Calu3 (cell line): ENCODE measurements at regions not wholly inside any gene's neighbourhood (a gene's known extent, or its start where the extent isn't known, plus 50 kb on each side); places are given as distances from the start of the nearest gene placed in this dataset.

Experiments
- BruUV-seq: library from RNA; stranded (reverse); fragments of 400-500 nt; replicated peaks from 2 replicates; lab custom pipeline; 2021; lab: Mats Ljungman, UMichigan
- CTCF ChIA-PET: fragments of 300-600 bp; sonication (Branson Sonifier 250); formaldehyde crosslinking; loops from one replicate; lab custom pipeline; 2022; ENCODE audit warnings: antibody characterized with exemption; lab: Charles Lee
- DNase-seq: peaks from one replicate; pipeline ENCODE4 v3.0.0; 2022
- H3K27ac Mint-ChIP-seq: one replicate; pipeline ENCODE4 v1.8.0; 2022; ENCODE audit warnings: mixed read lengths; ENCODE audit not compliant: unreplicated experiment
- H3K27me3 Mint-ChIP-seq: one replicate; pipeline ENCODE4 v1.8.0; 2022; ENCODE audit warnings: mixed read lengths; ENCODE audit not compliant: unreplicated experiment
- H3K36me3 Mint-ChIP-seq: one replicate; pipeline ENCODE4 v1.8.0; 2022; ENCODE audit warnings: mild to moderate bottlenecking, moderate library complexity, mixed read lengths; ENCODE audit not compliant: insufficient read depth, unreplicated experiment
- H3K4me1 Mint-ChIP-seq: one replicate; pipeline ENCODE4 v1.8.0; 2022; ENCODE audit warnings: mild to moderate bottlenecking, low read depth, mixed read lengths; ENCODE audit not compliant: unreplicated experiment
- H3K4me3 Mint-ChIP-seq: one replicate; pipeline ENCODE4 v1.8.0; 2022; ENCODE audit warnings: mild to moderate bottlenecking, low read depth, moderate library complexity, mixed read lengths; ENCODE audit not compliant: unreplicated experiment
- H3K9me3 Mint-ChIP-seq: one replicate; pipeline ENCODE4 v1.8.0; 2022; ENCODE audit warnings: low read depth, mixed read lengths; ENCODE audit not compliant: unreplicated experiment
- intact Hi-C: fragments of 100-400 bp; cut with micrococcal nuclease; formaldehyde crosslinking; loops from one replicate; pipeline ENCODE4 v1.10.0; 2022; ENCODE audit not compliant: unreplicated experiment
- TF ChIP-seq, protein P1 (sequence below): fragments of 200-600 bp; IDR thresholded peaks from one replicate; pipeline ENCODE4 v1.8.0; 2022; ENCODE audit warnings: antibody characterized with exemption; ENCODE audit not compliant: unreplicated experiment

DNA sequence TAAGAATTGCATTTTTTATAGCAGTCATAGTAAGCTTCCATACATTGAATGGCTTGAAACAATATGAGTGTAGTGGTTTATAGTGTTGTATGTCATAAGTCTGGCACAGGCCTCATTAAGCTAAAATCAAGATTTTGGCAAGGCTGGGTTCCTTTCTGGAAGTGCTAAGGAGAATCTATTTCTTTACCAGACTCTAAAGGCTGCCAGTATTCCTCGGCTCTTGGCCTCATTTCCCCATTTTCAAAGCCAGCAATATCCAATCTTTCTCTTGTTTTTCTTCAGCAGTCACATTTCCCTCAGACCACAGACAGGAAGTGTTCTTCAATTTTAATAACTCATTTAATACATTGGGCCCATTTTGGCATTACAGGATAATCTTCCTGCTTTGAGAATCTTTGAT lies 1155.5 kb upstream of the PABPC4L start:
- H3K27me3 Mint-ChIP-seq, result no peaks in the 10 kb centered on the region
- no peaks in the 10 kb centered on the region for H3K36me3 Mint-ChIP-seq
- TF ChIP-seq, protein P1, sequence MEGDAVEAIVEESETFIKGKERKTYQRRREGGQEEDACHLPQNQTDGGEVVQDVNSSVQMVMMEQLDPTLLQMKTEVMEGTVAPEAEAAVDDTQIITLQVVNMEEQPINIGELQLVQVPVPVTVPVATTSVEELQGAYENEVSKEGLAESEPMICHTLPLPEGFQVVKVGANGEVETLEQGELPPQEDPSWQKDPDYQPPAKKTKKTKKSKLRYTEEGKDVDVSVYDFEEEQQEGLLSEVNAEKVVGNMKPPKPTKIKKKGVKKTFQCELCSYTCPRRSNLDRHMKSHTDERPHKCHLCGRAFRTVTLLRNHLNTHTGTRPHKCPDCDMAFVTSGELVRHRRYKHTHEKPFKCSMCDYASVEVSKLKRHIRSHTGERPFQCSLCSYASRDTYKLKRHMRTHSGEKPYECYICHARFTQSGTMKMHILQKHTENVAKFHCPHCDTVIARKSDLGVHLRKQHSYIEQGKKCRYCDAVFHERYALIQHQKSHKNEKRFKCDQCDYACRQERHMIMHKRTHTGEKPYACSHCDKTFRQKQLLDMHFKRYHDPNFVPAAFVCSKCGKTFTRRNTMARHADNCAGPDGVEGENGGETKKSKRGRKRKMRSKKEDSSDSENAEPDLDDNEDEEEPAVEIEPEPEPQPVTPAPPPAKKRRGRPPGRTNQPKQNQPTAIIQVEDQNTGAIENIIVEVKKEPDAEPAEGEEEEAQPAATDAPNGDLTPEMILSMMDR, result no peak
- H3K4me1 Mint-ChIP-seq, result no peaks in the 10 kb centered on the region
- CTCF ChIA-PET, result no interaction called here
- no TSS peak for BruUV-seq
- DNase-seq, result no peak
- H3K27ac Mint-ChIP-seq, result no peak overlapping the region
- H3K4me3 Mint-ChIP-seq, result no peak overlapping the region
- intact Hi-C loops, result no loop called here
- no peaks in the 10 kb centered on the region for H3K9me3 Mint-ChIP-seq

DNA sequence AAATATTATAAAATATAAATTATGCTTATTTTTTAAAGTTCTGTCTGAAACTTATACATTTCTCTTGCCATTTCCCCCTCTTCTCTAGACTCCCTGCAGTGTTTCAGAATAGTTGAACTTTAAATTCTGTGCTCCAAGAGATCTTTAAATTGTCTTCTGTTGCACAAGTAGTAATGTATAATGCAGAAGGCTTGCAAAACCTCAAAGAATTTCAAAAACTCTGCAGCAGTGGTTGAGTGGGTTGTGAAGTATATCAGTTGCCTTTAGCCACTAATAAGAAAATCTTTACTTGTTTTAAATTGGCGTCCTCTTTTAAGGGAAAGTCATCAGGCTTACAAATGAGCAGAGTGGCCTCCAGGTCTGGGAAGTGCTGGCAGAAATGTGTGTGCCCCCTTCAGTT lies 1153.3 kb upstream of the PABPC4L start:
- no peak for DNase-seq
- TF ChIP-seq, protein P1, result no peak
- no TSS peak for BruUV-seq
- Mint-ChIP-seq H3K4me3 (no peak overlapping the region), H3K4me1 (no peaks in the 10 kb centered on the region), H3K27ac (no peak overlapping the region), H3K36me3 (no peaks in the 10 kb centered on the region), H3K9me3 (no peaks in the 10 kb centered on the region), H3K27me3 (no peaks in the 10 kb centered on the region)
- CTCF ChIA-PET, result no interaction called here
- intact Hi-C loops, result no loop called here

DNA sequence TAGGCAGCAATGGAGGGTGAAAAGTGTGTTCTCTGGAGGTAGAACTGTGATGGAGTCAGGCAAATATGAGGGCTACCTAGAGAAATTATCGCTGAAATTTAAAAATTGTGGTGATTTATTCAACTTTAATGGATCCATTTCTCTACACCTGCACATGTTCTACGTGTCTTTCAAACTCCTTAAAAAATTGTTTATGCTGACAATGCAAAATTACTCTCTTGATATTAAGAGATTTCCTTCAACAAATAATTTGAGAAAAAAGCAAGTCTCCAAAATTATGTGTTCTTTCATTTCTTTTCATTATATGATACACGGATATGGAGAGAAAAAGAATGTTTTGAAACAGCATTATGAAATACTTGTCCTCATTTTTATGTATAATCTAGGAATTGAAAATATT lies 1151.4 kb upstream of the PABPC4L start:
- intact Hi-C loops, result no loop called here
- no peaks in the 10 kb centered on the region for H3K9me3 Mint-ChIP-seq
- no TSS peak for BruUV-seq

DNA sequence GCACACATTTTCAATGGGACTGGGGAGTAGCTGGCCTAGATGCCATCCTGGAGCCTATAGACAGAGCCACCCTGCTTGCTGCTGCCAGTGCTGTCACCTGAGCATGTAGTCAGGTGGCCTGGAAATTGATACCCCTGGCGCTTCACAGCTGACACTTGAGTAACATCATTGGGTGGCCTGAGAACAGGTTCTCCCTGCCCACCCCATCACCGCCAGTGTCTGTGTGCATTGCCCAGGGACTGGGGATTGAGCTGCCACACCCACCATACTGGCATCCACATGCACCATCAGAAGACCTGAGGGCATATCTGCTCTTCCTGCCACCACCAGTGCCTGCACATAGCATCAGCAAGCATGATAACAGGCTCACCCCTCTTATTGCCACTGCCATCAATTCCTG lies 1142.9 kb upstream of the PABPC4L start:
- TF ChIP-seq, protein P1, result no peak
- no peak overlapping the region for H3K27ac Mint-ChIP-seq
- no TSS peak for BruUV-seq
- CTCF ChIA-PET, result no interaction called here
- no peak for DNase-seq
- H3K9me3 Mint-ChIP-seq, result peaks cover 3% of the 10 kb centered on the region
- intact Hi-C loops, result no loop called here
- no peaks in the 10 kb centered on the region for H3K36me3 Mint-ChIP-seq
- H3K27me3 Mint-ChIP-seq, result no peaks in the 10 kb centered on the region
- H3K4me1 Mint-ChIP-seq, result no peaks in the 10 kb centered on the region
- H3K4me3 Mint-ChIP-seq, result no peak overlapping the region

More for the DNA sequence above, 1151.4 kb upstream of the PABPC4L start:
- H3K4me1 Mint-ChIP-seq, result no peaks in the 10 kb centered on the region
- H3K36me3 Mint-ChIP-seq, result no peaks in the 10 kb centered on the region
- no peak for DNase-seq
- CTCF ChIA-PET, result interaction anchor here (0.6 kb wide), 1 partner anchor 391 kb away, joined by 3 read pairs; no protein-coding TSS in a partner anchor
- no peaks in the 10 kb centered on the region for H3K27me3 Mint-ChIP-seq
- TF ChIP-seq, protein P1, result no peak
- no peak overlapping the region for H3K27ac Mint-ChIP-seq
- H3K4me3 Mint-ChIP-seq, result no peak overlapping the region
